Kasumi-1 (cell line): ENCODE measurements at regions not wholly inside any gene's neighbourhood (a gene's known extent, or its start where the extent isn't known, plus 50 kb on each side); places are given as distances from the start of the nearest gene placed in this dataset.
"Not testable (repeated sequence)": the region's sequence is repeated elsewhere in the genome, so short reads cannot be mapped to it uniquely, and the experiment has no call there.

Source experiments
- DNase-seq, 2 experiments: peaks; one replicate each; lab custom pipeline; 2025; lab: John Stamatoyannopoulos, UW

DNA sequence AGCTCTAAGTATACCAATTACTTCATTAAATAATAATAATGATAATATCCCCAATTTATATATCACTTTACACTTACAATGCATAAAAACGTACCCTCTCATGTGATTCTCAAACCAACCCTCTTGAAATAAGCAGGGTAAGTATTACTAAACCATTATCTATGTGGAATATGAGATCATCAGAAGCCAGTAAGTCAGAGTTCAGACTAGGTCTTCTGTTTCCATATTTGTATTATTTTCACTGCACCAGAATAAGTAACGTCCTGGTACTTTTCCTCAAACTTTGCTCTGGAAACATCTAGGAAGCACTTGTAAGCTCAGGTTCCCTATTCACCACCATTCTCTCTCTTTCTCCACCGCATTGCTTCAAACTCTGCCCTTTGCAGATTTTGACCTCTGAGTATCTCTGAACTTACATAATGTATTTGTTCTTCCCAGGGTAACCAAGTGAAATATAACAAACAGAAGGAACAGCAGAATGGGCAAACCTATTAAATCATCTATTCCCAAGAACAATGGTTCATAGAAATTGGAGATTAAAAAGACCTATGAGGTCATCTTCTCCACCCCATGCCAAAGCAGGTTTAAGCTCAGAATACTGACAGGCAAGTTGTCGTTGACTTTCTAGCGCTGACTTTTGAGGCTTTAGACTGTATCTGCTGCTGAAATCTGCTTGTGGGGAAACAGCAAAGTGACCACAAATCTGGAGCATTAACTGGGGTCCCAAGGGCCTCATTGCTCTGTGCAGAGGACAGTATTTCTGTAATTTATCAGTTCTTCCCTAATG is 161.3 kb upstream of the FAR2 start:
- DNase-seq, result no peak

DNA sequence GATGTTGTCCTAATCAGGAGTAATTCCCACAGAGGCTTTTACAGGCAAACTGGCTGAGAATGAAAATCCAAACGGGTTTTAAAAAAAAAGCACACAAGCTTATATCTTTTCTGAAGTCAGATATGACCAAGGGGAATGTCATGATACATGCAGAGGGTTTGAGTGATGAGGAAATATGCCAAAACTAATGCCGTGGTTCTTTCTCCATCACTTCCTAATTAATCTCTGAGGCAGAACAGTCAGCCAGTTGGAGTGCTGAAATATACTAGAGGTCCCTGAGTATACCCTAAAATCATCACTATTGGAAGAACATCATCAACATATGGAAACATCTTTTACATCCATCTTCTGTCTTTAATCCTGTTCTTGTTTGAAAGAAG is 160.8 kb upstream of the FAR2 start:
- no peak for DNase-seq

- no peak for DNase-seq
Measured at GRCh38 chr12:28991626-28992025, 157.5 kb upstream of the FAR2 start.

DNA sequence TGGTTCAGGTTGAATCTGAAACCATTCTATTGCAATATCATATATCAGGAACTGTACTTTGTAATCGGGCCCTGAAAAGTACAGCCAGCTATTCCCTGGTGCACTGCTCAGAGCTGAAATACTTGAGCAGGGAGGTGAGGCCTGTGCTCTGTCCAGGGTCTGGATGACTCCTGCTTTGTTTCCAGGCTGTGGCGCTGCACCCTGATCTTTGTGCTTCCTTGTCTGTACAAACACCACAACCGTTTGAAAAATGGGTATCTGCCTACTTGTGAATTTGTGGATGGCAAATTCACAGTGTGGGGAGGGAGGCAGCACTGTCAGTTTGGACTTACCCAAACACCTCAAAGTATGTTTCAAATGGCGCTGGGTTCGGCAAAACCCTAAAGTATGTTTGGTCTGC is 155.4 kb upstream of the FAR2 start:
- DNase-seq, result no peak

DNA sequence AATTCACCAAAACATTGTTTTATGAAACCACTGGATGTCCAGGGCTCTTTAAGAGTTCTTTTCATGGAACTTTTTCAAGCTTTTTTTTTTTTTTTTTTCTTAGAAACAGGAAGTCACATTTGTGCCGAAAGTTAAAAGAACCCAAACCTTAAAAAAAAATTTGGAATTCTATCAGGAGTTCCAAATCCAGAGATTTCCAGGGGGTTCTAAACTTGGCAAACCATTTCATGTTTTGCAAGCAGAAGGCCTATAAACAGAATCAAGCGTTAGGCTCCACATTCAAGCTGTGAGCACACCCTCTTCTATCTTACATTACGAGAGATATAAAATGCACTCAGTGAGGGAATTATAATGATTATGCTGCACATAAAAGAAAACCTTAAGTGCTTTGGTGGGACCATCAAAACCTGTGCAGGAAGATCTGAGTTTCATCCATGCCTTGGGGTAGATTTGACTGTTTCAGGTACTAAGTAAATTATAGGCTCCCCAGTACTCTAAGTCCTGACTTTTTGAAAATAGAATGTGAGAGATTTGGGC is 154.8 kb upstream of the FAR2 start:
- no peak for DNase-seq

DNA sequence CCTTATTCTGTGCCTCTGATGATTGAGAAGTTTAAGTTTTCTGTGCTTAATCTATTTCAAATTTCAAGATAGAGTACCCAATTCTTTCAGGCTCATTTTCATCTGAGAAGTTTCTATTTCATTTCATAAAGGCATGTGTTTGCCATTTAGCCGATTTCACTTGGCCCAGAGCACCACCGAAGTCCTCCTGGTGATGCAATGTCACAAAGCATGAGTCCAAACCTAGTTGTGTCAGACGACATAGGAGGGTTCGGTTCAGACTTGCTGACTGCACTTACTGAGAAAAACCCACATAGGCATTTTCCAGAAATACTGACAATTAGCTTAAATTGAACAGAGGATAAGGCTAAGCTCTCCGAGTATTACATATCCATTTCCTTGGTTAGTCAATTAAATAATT is 152.4 kb upstream of the FAR2 start:
- no peak for DNase-seq

DNA sequence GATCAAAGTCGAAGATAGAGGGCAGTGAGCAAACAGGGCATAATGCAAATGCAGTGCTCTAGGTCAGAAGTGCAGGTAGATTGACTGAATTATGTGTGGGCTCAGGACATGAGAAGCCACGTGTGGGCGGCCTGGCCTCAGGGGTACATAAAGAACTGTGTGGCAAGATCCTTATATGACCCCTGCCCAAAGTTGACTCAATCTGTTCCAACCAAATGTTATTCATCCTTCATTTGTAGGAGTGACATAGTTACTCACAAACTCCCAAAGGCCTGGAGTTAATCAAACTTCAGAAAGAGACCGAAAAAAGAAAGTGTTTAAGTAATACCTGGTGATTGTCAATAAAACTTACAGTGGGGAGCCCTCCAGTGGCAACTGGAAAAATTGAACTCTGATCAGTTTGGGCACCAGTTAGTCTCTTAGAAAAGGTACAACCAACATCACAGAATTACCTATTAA is 150.4 kb upstream of the FAR2 start:
- peak; percentile 10 to 56 for DNase-seq

GRCh38 chr12:29004066-29004935 is 144.8 kb upstream of the FAR2 start:
- no peak for DNase-seq

DNA sequence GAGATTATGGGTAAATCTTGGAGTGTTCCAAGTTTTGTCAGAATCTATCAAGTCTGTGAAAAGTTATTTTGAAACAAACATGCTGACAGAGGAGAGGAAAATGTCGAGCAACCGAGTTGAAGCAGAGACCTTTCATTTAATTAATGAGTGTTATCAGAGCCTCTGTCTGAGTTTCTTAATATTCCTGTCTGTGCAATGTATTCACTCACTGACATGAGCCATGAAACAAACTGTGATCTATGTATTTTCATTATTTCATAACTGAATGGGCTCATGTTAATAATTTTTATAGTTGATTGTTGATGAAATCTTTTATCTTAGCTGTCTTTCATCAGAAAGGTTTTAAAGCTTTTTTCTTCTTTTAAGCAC is 144.2 kb upstream of the FAR2 start:
- no peak for DNase-seq

- DNase-seq, result no peak
Measured at GRCh38 chr12:29008786-29009185, 140.3 kb upstream of the FAR2 start.

GRCh38 chr12:29012673-29013072 is 136.4 kb upstream of the FAR2 start:
- DNase-seq, result no peak

GRCh38 chr12:29017532-29017931 is 131.5 kb upstream of the FAR2 start:
- DNase-seq, result not testable (repeated sequence)

GRCh38 chr12:29023436-29024076 is 125.5 kb upstream of the FAR2 start:
- DNase-seq, result no peak

- DNase-seq, result peak in 1 of 2 experiments; percentile 5
Measured at GRCh38 chr12:29024117-29024516, 125.0 kb upstream of the FAR2 start.

DNA sequence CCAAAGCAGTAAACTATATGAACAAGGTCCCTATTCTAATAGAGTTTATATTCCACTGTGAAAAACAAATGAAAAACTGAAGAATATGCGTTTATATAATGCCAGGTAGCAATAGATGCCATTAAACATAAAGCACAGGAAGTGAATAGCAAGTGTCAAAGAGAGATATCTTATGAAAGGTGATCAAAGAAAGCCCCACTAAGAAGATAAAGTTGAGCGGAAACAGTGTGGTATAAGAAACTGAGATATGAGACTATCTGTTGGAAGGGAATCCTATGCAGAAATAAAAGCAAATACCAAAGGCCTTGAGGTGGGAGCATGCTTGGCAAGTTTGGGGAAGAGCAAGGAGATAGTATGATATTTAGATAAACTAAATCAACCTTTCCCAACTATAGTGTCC is 123.1 kb upstream of the FAR2 start:
- no peak for DNase-seq

DNA sequence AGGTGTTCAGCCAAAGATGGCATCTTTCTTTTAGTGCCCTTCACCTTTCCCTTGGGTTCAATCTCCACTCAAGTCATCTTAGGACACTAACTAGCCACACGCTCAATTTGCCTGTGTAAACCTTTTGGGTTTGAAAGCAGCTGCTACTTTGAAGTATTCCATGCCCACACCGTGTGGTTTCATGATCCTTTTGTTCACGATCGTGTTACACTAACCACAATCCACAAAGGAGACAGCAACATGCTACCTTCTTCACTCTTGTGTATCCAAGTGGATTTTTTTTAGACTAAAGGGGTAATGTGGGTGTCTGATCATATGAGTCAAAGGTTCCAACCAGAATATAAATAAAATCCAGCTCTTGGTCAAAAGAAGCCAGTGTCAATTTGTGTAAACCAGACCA is 122.7 kb upstream of the FAR2 start:
- no peak for DNase-seq

- not testable (repeated sequence) for DNase-seq
Measured at GRCh38 chr12:29029484-29029883, 119.6 kb upstream of the FAR2 start.

DNA sequence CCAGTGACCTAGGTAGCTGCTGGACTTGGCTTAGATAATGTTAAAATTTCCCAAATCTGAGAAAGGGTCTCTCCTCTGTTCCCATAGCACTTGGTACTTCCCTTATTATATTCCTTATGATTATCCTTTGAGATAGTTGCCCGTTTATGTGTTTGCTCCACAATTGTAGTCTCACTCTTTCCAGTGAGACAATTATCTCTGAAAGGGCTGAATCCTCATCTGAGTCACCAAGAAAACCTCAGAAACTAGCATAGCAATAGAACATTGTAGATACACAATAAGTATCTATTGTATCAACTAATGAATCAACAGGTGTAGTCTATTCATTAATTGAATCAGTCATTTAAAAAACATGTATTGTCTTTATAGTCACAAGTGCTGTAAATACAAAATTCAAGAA is 119.1 kb upstream of the FAR2 start:
- DNase-seq, result no peak

GRCh38 chr12:29032446-29032845 is 116.6 kb upstream of the FAR2 start:
- DNase-seq, result no peak

DNA sequence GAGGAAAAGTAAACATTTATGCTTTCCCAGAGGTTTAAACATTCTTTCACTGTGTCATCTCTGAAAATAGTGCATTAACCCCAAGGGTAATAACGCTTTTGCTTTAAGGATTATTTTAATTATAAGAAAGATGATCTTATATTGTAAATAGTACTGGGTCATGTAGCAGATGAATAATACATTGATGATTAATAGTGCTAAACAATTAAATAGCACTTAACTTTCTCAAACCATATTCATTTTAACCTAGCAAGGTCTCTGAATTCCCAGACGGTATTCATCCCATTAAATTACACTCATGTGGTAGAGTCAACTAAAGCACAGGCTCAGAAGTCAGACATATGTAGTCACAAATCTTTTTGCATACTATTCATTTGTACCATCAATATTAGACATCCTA is 115.6 kb upstream of the FAR2 start:
- DNase-seq, result no peak

DNA sequence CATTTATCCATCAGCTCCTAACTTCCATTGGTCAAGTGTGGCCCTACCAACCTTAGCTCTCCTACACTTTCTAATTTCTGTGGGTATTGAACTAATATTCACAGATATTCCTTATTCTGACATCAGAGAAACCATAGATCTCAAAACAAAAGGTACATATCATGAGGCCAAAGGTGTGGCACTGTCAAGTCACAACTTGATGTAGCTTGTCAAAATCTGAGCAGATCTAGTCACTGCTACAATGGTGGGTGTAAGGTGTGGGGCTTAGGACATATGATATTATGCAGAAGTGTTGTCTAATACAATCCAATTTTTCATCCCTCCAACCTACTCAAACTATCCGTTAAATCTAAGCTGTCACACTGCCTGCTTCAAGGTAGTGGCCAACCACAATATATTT is 114.0 kb upstream of the FAR2 start:
- no peak for DNase-seq

GRCh38 chr12:29039013-29039412 is 110.1 kb upstream of the FAR2 start:
- no peak for DNase-seq

DNA sequence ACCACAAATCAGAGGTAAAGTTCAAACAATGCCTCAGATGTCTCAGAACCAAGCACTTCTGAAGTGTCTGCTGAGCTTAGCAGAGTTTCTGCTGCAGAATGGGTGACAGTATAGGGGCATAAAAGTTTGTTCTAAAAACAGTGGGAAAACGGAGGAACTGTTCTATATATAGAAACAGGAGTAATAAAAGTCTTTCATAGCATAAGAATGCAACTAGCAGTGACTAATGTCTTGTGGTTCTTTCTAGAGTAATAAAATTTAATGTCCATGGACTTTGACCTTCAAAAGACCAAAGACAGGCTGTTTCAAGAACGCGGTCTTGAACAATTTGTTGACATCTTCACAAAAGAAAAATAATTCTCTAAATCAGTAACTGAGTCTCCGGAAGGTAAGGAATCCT is 107.5 kb upstream of the FAR2 start:
- no peak for DNase-seq
